HCT116 (cell line): ENCODE measurements at regions not wholly inside any gene's neighbourhood (a gene's known extent, or its start where the extent isn't known, plus 50 kb on each side); places are given as distances from the start of the nearest gene placed in this dataset.

Experiments used
- ATF3 ChIP-seq: IDR thresholded peaks from 2 replicates; pipeline ENCODE4 v1.6.1; 2012
- CBX3 ChIP-seq: IDR thresholded peaks from 2 replicates; pipeline ENCODE4 v1.6.1; 2012; ENCODE audit warnings: low read depth
- EGR1 ChIP-seq: IDR thresholded peaks from 2 replicates; pipeline ENCODE4 v1.6.1; 2012; ENCODE audit warnings: low read depth
- EZH2 ChIP-seq: fragments of 200-600 bp; sonication (generic); IDR thresholded peaks from 2 replicates; pipeline ENCODE4 v1.6.1; 2017; ENCODE audit warnings: antibody characterized with exemption, mixed run types
- EZH2phosphoT487 ChIP-seq: fragments of 200-600 bp; IDR thresholded peaks from 2 replicates; pipeline ENCODE4 v1.6.1; 2018; ENCODE audit warnings: antibody characterized with exemption, borderline replicate concordance
- MAX ChIP-seq: IDR thresholded peaks from 2 replicates; pipeline ENCODE4 v1.6.1; 2012
- POLR2A ChIP-seq: IDR thresholded peaks from 2 replicates; pipeline ENCODE4 v1.7.0; 2011; ENCODE audit warnings: borderline replicate concordance; ENCODE audit not compliant: insufficient read depth, insufficient read length; ENCODE audit errors: extremely low read depth
- POLR2AphosphoS5 ChIP-seq: IDR thresholded peaks from 2 replicates; pipeline ENCODE4 v1.6.1; 2011; ENCODE audit warnings: mild to moderate bottlenecking, low read depth, low read length, moderate library complexity
- RAD21 ChIP-seq: IDR thresholded peaks from 2 replicates; pipeline ENCODE4 v1.6.1; 2012; ENCODE audit warnings: low read depth, mild to moderate bottlenecking
- REST ChIP-seq: IDR thresholded peaks from 2 replicates; pipeline ENCODE4 v1.6.1; 2012; ENCODE audit warnings: low read depth
- SIN3A ChIP-seq: IDR thresholded peaks from 2 replicates; pipeline ENCODE4 v1.6.1; 2012; ENCODE audit warnings: low read depth
- TF ChIP-seq, protein P1 (sequence below), 3 experiments: fragments of 200-600 bp in 1 of 3; sonication (generic) in 1 of 3; IDR thresholded peaks in 2 of 3; conservative IDR thresholded peaks in 1 of 3; 2 replicates each; pipeline ENCODE4 v1.5.1; 2012 to 2017; ENCODE audit warnings: low read depth in 2 of 3, low read length in 2 of 3, antibody characterized with exemption in 1 of 3, borderline replicate concordance in 1 of 3, control low read depth in 1 of 3, mild to moderate bottlenecking in 1 of 3, mixed read lengths in 1 of 3, mixed run types in 1 of 3, moderate library complexity in 1 of 3; ENCODE audit not compliant: insufficient read depth in 1 of 3

DNA sequence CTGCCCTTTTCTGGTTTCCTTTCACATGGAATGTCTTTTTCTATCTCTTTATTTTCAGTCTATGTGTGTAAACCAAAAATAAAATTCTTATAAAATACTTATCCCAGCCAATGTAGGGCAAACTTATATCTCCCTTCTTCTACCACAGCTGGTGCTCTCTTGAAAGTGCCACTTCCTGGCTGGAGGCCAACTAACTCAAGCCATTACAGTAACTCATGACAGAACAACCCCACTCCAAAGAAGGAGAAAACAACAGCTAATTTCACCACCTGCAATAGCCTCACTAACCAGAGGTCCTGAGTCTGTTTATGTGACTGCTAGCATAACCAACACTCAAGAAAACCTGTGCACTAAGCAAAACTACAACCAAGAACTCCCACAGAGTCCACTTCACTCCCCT lies 74.9 kb upstream of the DBX1 start:
- no peak for TF ChIP-seq REST
- TF ChIP-seq, protein P1, sequence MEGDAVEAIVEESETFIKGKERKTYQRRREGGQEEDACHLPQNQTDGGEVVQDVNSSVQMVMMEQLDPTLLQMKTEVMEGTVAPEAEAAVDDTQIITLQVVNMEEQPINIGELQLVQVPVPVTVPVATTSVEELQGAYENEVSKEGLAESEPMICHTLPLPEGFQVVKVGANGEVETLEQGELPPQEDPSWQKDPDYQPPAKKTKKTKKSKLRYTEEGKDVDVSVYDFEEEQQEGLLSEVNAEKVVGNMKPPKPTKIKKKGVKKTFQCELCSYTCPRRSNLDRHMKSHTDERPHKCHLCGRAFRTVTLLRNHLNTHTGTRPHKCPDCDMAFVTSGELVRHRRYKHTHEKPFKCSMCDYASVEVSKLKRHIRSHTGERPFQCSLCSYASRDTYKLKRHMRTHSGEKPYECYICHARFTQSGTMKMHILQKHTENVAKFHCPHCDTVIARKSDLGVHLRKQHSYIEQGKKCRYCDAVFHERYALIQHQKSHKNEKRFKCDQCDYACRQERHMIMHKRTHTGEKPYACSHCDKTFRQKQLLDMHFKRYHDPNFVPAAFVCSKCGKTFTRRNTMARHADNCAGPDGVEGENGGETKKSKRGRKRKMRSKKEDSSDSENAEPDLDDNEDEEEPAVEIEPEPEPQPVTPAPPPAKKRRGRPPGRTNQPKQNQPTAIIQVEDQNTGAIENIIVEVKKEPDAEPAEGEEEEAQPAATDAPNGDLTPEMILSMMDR (IDR thresholded peaks at IDR 0.05 in 2 of 3, conservative IDR thresholded peaks at IDR 0.05 in 1 of 3; ENCODE audit: borderline replicate concordance in 1 of 3, insufficient read depth in 1 of 3, low read depth in 2 of 3, low read length in 2 of 3), result no peak
- no peak for TF ChIP-seq POLR2AphosphoS5
- TF ChIP-seq ATF3, result no peak
- no peak for TF ChIP-seq EZH2
- TF ChIP-seq EGR1, result no peak
- no peak for TF ChIP-seq MAX
- no peak for TF ChIP-seq EZH2phosphoT487
- no peak for TF ChIP-seq POLR2A
- no peak for TF ChIP-seq SIN3A
- TF ChIP-seq RAD21, result no peak
- no peak for TF ChIP-seq CBX3
